Activated CD4-positive, alpha-beta T cell treated with anti-CD3 and anti-CD28 coated beads for 48 hours (primary cell): ENCODE measurements at regions not wholly inside any gene's neighbourhood (a gene's known extent, or its start where the extent isn't known, plus 50 kb on each side); places are given as distances from the start of the nearest gene placed in this dataset.
"Not testable (repeated sequence)": the region's sequence is repeated elsewhere in the genome, so short reads cannot be mapped to it uniquely, and the experiment has no call there.

Experiments
- DNase-seq: peaks from one replicate; pipeline ENCODE4 v3.0.0-alpha.2; 2020

GRCh38 chr14:89078021-89078795 lies 253.8 kb downstream of the TTC8 start:
- DNase-seq: no peak

DNA sequence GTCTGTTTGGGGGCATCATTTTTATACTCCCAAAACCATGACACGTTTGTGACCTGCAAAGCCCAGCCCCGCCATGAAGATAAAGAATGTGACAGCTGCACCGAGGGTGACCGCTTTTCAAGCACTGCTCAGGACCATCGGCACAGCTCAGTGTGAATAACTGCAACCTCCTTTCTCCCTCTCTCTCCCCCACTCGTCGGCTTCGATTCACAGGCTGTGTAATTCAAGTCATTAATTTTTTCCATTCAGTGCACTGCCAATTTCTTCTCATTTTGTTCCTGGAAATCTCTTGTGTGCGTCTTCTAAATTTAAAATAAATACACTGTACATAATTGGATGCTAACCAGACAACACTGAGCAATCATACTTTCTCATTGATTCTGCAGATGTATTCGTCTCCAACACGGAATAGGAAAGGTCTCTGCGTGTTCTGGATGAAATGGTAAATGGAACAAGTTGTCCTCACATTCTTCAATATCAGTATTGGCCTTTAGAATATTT lies 260.8 kb downstream of the TTC8 start:
- DNase-seq: no peak

- no peak for DNase-seq
Measured at GRCh38 chr14:89085737-89086382, 261.4 kb downstream of the TTC8 start.

- DNase-seq: no peak
Measured at GRCh38 chr14:89088530-89088929, 264.1 kb downstream of the TTC8 start.

DNA sequence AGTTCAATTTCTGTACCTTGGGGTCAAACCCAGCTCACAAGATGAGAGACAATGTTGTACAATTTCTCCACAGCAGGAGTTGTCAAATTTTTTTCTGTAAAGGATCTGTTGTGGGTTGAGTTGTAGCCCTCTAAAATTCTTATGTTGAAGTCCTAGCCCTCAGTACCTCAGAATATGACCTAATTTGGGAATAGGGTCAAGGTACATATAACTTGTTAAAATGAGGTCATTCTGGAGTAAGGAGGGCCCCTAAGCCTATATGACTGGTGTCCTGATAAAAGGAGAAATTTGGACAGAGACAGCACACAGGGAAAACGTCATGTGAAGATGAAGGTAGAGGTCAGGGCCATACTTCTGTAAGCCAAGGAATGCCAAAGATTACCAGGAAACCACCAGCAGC lies 264.9 kb downstream of the TTC8 start:
- DNase-seq: no peak

DNA sequence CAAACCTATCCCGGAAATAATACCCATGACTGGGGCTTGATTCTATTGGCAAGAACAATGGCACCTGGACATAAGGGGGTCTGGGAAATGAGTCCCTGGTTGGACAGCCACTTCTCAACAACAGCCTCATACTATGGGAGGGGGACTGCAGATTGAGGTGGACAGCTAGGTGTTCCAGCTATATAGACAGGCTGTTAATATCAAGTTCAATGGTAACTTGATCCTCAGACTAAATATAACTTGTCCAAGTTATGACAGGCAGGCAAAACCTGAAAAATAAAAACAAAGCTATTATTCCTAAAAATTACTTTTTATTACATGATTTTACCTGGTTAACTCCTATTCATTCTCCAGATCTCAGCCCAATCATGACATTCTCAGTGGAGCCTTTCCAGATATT lies 267.3 kb downstream of the TTC8 start:
- no peak for DNase-seq

DNA sequence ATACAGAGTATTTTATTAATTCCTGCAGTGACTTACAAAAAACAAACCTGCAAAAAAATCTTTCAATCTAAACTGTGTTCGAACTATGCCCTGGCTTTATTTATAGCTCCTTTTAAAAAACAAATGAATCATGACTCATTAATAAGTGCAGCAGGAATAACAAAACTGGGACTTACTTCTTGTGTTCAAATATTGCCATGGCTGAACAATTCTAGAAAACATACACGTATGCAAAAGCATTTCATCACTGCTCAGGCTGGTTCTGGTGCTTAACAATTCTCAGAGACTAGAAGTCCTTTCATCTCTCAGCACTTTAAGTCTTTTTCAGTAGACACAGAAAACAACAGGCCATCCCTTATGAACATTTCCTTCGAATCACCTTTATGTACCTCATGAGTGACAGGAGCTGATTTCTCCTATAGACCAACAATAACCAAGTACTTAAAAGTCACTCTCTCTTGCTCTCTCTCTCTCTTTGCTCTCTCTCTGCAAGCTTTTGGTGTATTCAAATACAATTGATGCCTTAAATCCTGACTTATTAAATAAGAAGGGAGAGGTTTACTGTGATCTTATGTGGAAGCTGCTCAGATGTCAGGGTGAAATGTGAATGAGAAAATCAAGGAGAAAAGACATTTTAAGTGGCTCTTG lies 268.8 kb downstream of the TTC8 start:
- DNase-seq: no peak

DNA sequence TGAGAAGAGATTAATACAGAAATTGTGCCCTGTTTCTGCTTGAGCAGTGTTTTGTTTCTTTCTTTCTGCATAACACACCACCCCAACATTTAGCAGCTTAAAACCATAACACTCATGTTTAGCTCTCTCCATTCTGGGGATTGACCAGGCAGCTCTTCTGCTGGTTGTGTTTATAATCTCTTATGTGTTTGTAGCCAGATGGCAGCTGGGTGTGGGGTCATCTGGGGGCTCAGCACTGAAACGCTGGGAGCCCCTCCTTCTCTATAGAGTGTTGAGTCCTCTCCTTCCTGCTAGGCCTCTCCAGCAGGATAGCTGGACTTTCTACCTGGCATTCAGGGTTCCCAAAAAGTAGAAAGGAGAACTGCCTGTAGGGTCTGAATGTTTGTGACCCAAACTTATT lies 270.6 kb downstream of the TTC8 start:
- no peak for DNase-seq

DNA sequence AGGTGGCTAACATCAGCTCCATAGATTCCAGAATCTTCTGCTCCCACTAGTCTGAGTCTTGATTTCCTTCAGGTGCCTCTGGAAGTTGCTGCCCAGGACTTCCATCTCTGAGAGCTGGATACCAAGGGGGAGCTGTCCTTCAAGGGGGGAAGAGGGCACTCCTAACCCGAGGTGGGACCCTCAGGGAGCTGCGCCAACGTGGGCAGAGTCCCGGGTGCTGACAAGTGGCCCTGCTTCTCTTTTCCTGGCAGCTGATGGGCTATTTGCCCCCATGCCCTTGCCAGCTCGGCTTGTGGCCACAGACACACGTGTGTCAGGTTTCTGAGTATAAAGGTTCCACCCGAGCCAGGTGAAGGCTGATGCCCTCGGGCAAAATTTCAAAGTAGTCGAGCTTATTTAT lies 272.5 kb downstream of the TTC8 start:
- no peak for DNase-seq

- no peak for DNase-seq
Measured at GRCh38 chr14:89098254-89098653, 273.8 kb downstream of the TTC8 start.

DNA sequence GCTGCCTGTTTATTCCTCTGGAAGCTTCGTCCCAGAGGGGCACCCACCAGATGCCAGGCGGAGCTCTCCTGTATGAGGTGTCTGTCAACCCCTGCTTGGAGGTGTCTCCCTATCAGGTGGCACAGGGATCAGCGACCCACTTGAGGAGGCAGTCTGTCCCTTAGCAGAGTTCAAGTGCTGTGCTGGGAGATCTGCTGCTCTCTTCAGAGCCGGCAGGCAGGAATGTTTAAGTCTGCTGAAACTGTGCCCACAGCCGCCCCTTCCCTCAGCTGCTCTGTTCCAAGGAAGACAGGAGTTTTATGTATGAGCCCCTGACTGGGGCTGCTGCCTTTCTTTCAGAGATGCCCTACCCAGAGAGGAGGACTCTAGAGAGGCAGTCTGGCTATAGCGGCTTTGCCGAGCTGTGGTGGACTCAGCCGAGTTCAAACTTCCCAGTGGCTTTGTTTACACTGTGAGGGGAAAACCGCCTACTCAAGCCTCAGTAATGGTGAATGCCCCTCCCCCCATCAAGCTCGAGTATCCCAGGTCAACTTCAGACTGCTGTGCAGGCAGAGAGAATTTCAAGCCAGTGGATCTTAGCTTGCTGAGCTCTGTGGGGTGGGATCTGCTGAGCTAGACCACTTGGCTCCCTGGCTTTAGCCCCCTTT lies 279.8 kb downstream of the TTC8 start:
- not testable (repeated sequence) for DNase-seq

DNA sequence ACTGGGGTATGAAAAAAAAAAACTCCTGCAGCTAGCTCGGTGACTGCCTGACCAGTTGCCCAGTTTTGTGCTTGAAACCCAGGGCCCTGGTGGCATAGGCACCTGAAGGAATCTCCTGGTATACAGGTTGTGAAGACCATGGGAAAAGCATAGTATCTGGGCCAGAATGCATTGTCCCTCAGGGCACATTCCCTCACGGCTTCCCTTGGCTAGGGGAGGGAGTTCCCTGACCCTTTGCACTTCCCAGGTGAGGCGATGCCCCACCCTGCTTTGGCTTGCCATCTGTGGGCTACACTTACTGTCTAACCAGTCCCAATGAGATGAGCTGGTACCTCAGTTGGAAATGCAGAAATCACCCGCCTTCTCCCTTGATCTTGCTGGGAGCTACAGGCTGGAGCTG lies 280.4 kb downstream of the TTC8 start:
- not testable (repeated sequence) for DNase-seq
